ENCODE measurements at regions not wholly inside any gene's neighbourhood (a gene's known extent, or its start where the extent isn't known, plus 50 kb on each side); places are given as distances from the start of the nearest gene placed in this dataset.
A peak's percentile ranks its signal among the peaks of the same experiment; 100 is the strongest.

GRCh38 chr4:23993373-23993772 is 103.5 kb upstream of the PPARGC1A start:
- Histone ChIP-seq H3K4me3 (no peak overlapping the region), H3K9me3 (replicated peaks; ENCODE audit: control insufficient read depth, insufficient read depth, low read depth, low read length) (no peaks in the 10 kb centered on the region), H3K4me1 (replicated peaks in 1 of 2; ENCODE audit: control insufficient read depth in 2 of 2, insufficient read depth in 2 of 2, low read length in 2 of 2) (no peaks in the 10 kb centered on the region), H3K27ac (ENCODE audit: extremely low read depth, low read depth, low read length) (no peak overlapping the region), H3K9me1 (ENCODE audit: control insufficient read depth, insufficient read depth, low read length) (no peaks in the 10 kb centered on the region), H3K36me3 (ENCODE audit: control insufficient read depth, insufficient read depth, low read length) (no peaks in the 10 kb centered on the region), H3K27me3 (ENCODE audit: control insufficient read depth in 2 of 2, insufficient read depth in 2 of 2, low read length in 2 of 2) (no peaks in the 10 kb centered on the region), H4K20me1 (replicated peaks; ENCODE audit: control insufficient read depth, insufficient read depth, low read length) (no peaks in the 10 kb centered on the region), H3K4me2 (ENCODE audit: insufficient read depth, low read length) (no peak overlapping the region), H2AFZ (ENCODE audit: low read depth, low read length) (no peak overlapping the region), H3K79me2 (ENCODE audit: control insufficient read depth, insufficient read depth, low read length) (no peaks in the 10 kb centered on the region), H3K9ac (ENCODE audit: insufficient read depth in 1 of 2, low read depth in 2 of 2, low read length in 2 of 2) (no peak overlapping the region)
- ATAC-seq (no peak), DNase-seq (ENCODE audit: extremely low read depth in 1 of 4, low spot score in 3 of 4) (no peak), FAIRE-seq (no peak)
- in situ Hi-C loops (cut with MboI) = no loop called here
- TF ChIP-seq RBM25 (IDR thresholded peaks at IDR 0.05; ENCODE audit: low read depth, low read length, severe bottlenecking) (peak; percentile 34), ZNF133 (CRISPR knock-in tag; IDR thresholded peaks at IDR 0.05) (no peak)
- intact Hi-C loops (cut with micrococcal nuclease) = no loop called here
- ChIA-PET CTCF (ENCODE audit: low intra/inter-chr PET ratio) (no interaction called here), POLR2A (no interaction called here)
- no TSS peak for BruUV-seq (replicated peaks)
- WGBS (ENCODE audit: insufficient coverage, low coverage, missing lambda C conversion rate) = 0% methylated on average over 1 of the region's 1 CpG

- intact Hi-C loops (cut with micrococcal nuclease) = no loop called here
- POLR2A ChIA-PET = no interaction called here
Measured at GRCh38 chr4:23991444-23991843, 101.6 kb upstream of the PPARGC1A start.

More at GRCh38 chr4:23991444-23991843, 101.6 kb upstream of the PPARGC1A start:
- no peaks in the 10 kb centered on the region for H3K9me1 ChIP-seq (ENCODE audit: control insufficient read depth, insufficient read depth, low read length)
- no peaks in the 10 kb centered on the region for H3K9me3 ChIP-seq (replicated peaks; ENCODE audit: control insufficient read depth, insufficient read depth, low read depth, low read length)
- no peak overlapping the region for H2AFZ ChIP-seq (ENCODE audit: low read depth, low read length)
- FAIRE-seq (no peak), ATAC-seq (no peak), DNase-seq (ENCODE audit: extremely low read depth in 1 of 4, low spot score in 3 of 4) (no peak)
- no peaks in the 10 kb centered on the region for H4K20me1 ChIP-seq (replicated peaks; ENCODE audit: control insufficient read depth, insufficient read depth, low read length)
- TF ChIP-seq ZNF311 (CRISPR knock-in tag; IDR thresholded peaks at IDR 0.05) (no peak), GABPB2 (CRISPR knock-in tag; conservative IDR thresholded peaks at IDR 0.05) (no peak), HDAC1 (IDR thresholded peaks at IDR 0.05) (no peak), HDAC6 (IDR thresholded peaks at IDR 0.05; ENCODE audit: low read depth, low read length) (no peak)
- H3K4me2 ChIP-seq (ENCODE audit: insufficient read depth, low read length) = no peak overlapping the region
- H3K4me1 ChIP-seq (replicated peaks in 1 of 2; ENCODE audit: control insufficient read depth in 2 of 2, insufficient read depth in 2 of 2, low read length in 2 of 2) = no peaks in the 10 kb centered on the region
- H3K27ac ChIP-seq (ENCODE audit: extremely low read depth, low read depth, low read length) = no peak overlapping the region
- no peaks in the 10 kb centered on the region for H3K36me3 ChIP-seq (ENCODE audit: control insufficient read depth, insufficient read depth, low read length)
- H3K4me3 ChIP-seq = no peak overlapping the region
- CTCF ChIA-PET (ENCODE audit: low intra/inter-chr PET ratio) = no interaction called here
- H3K27me3 ChIP-seq (ENCODE audit: control insufficient read depth in 2 of 2, insufficient read depth in 2 of 2, low read length in 2 of 2) = no peaks in the 10 kb centered on the region
- in situ Hi-C loops (cut with MboI) = no loop called here
- H3K9ac ChIP-seq (ENCODE audit: insufficient read depth in 1 of 2, low read depth in 2 of 2, low read length in 2 of 2) = no peak overlapping the region
- WGBS (ENCODE audit: insufficient coverage, low coverage, missing lambda C conversion rate) = 0% methylated on average over 1 of the region's 1 CpG
- H3K79me2 ChIP-seq (ENCODE audit: control insufficient read depth, insufficient read depth, low read length) = no peaks in the 10 kb centered on the region
- no TSS peak for BruUV-seq (replicated peaks)
